DOHH2 (cell line): ENCODE measurements at regions not wholly inside any gene's neighbourhood (a gene's known extent, or its start where the extent isn't known, plus 50 kb on each side); places are given as distances from the start of the nearest gene placed in this dataset.

Experiments
- H3F3A ChIP-seq: fragments of 200-600 bp; sonication (generic), shearing (Covaris generic); 2 replicates; pipeline ENCODE4 v1.6.0; 2016; ENCODE audit warnings: antibody characterized with exemption, mild to moderate bottlenecking; ENCODE audit not compliant: control insufficient read depth, insufficient read depth
- H3K27ac ChIP-seq: fragments of 200-600 bp; sonication (generic); 2 replicates; pipeline ENCODE4 v1.5.1; 2014; ENCODE audit warnings: low read depth, mild to moderate bottlenecking, low read length, moderate library complexity
- H3K27me3 ChIP-seq: fragments of 200-600 bp; sonication (generic); 2 replicates; pipeline ENCODE4 v1.6.1; 2014; ENCODE audit warnings: mild to moderate bottlenecking, low read length, mixed read lengths; ENCODE audit not compliant: control insufficient read depth
- H3K36me3 ChIP-seq: fragments of 200-600 bp; sonication (generic); 2 replicates; pipeline ENCODE4 v1.6.1; 2014; ENCODE audit warnings: mild to moderate bottlenecking, low read length, moderate library complexity, mixed read lengths; ENCODE audit not compliant: control insufficient read depth
- H3K4me1 ChIP-seq: fragments of 200-600 bp; sonication (generic); 2 replicates; pipeline ENCODE4 v1.6.1; 2014; ENCODE audit warnings: mild to moderate bottlenecking, low read length, mixed read lengths; ENCODE audit not compliant: control insufficient read depth
- H3K4me2 ChIP-seq: fragments of 200-600 bp; sonication (generic); 2 replicates; pipeline ENCODE4 v1.6.0; 2014; ENCODE audit warnings: mild to moderate bottlenecking, low read length, moderate library complexity
- H3K4me3 ChIP-seq: fragments of 200-600 bp; sonication (generic); 2 replicates; pipeline ENCODE4 v1.5.1; 2014; ENCODE audit warnings: mild to moderate bottlenecking, low read length, mixed read lengths
- H3K79me2 ChIP-seq: fragments of 200-600 bp; sonication (generic); 2 replicates; pipeline ENCODE4 v1.6.1; 2014; ENCODE audit warnings: mild to moderate bottlenecking, low read length, mixed read lengths; ENCODE audit not compliant: control insufficient read depth
- H3K9me2 ChIP-seq: fragments of 200-600 bp; sonication (generic); replicated peaks from 2 replicates; pipeline ENCODE4 v1.6.1; 2014; ENCODE audit warnings: mild to moderate bottlenecking, low read length, mixed read lengths; ENCODE audit not compliant: control insufficient read depth
- H3K9me3 ChIP-seq: fragments of 200-600 bp; sonication (generic); 2 replicates; pipeline ENCODE4 v1.6.1; 2014; ENCODE audit warnings: antibody characterized with exemption, low read length, mixed read lengths; ENCODE audit not compliant: control insufficient read depth, insufficient read depth
- H4K20me1 ChIP-seq: fragments of 200-600 bp; sonication (generic); 2 replicates; pipeline ENCODE4 v1.6.0; 2014; ENCODE audit warnings: low read depth, mild to moderate bottlenecking, antibody characterized with exemption, low read length, moderate library complexity; ENCODE audit not compliant: control insufficient read depth, insufficient read depth
- EZH2phosphoT487 ChIP-seq: fragments of 200-600 bp; sonication (generic); IDR thresholded peaks from 2 replicates; pipeline ENCODE4 v1.6.1; 2017; ENCODE audit warnings: borderline replicate concordance, mild to moderate bottlenecking, antibody characterized with exemption, low read length, moderate library complexity, mixed read lengths
- TF ChIP-seq, protein P1 (sequence below): fragments of 200-600 bp; sonication (generic); IDR thresholded peaks from one replicate; pipeline ENCODE4 v1.5.1; 2014; ENCODE audit warnings: antibody characterized with exemption, mild to moderate bottlenecking, low read depth, low read length; ENCODE audit not compliant: poor library complexity, severe bottlenecking

DNA sequence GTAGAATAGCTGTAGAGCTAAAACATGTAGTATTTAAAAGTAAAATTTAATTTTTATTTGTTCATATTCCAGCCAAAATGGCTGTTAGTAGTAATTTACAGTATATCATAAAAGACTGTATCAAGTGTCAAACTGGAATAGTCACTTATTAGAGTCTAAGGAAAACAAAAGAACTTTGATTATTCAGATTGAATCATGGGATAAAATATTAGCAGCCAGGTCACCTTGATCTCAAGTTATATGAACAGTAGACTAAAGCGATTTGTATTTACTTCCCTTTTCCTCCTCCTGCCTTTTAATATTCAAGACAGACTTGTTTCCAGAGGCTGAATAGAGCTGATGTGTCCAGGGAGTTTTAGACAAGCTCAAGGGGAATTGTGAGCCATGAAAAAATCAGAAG lies 54.4 kb downstream of the PMAIP1 start:
- Histone ChIP-seq H3K9me3 (no peaks in the 10 kb centered on the region), H3K36me3 (no peaks in the 10 kb centered on the region), H3K9me2 (no peaks in the 10 kb centered on the region), H3K4me3 (peak overlapping the region; percentile 29), H3K27ac (peak overlapping the region; percentile 59), H3K27me3 (no peaks in the 10 kb centered on the region), H3F3A (peaks cover 23% of the 10 kb centered on the region), H3K79me2 (no peaks in the 10 kb centered on the region), H3K4me1 (peaks cover 65% of the 10 kb centered on the region), H4K20me1 (no peaks in the 10 kb centered on the region), H3K4me2 (peak overlapping the region; percentile 51)
- TF ChIP-seq, protein P1, sequence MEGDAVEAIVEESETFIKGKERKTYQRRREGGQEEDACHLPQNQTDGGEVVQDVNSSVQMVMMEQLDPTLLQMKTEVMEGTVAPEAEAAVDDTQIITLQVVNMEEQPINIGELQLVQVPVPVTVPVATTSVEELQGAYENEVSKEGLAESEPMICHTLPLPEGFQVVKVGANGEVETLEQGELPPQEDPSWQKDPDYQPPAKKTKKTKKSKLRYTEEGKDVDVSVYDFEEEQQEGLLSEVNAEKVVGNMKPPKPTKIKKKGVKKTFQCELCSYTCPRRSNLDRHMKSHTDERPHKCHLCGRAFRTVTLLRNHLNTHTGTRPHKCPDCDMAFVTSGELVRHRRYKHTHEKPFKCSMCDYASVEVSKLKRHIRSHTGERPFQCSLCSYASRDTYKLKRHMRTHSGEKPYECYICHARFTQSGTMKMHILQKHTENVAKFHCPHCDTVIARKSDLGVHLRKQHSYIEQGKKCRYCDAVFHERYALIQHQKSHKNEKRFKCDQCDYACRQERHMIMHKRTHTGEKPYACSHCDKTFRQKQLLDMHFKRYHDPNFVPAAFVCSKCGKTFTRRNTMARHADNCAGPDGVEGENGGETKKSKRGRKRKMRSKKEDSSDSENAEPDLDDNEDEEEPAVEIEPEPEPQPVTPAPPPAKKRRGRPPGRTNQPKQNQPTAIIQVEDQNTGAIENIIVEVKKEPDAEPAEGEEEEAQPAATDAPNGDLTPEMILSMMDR: no peak
- TF ChIP-seq EZH2phosphoT487: no peak
